GM23338 (cell line): ENCODE measurements at regions not wholly inside any gene's neighbourhood (a gene's known extent, or its start where the extent isn't known, plus 50 kb on each side); places are given as distances from the start of the nearest gene placed in this dataset.

Experiments used
- EZH2 ChIP-seq: fragments of 200-600 bp; sonication (generic); IDR thresholded peaks from one replicate; pipeline ENCODE4 v1.8.0; 2017; ENCODE audit warnings: antibody characterized with exemption, mild to moderate bottlenecking, low read depth; ENCODE audit not compliant: unreplicated experiment
- EZH2phosphoT487 ChIP-seq: fragments of 200-600 bp; sonication (generic); IDR thresholded peaks from one replicate; pipeline ENCODE4 v1.8.1; 2018; ENCODE audit warnings: antibody characterized with exemption; ENCODE audit not compliant: unreplicated experiment
- POLR2AphosphoS5 ChIP-seq: IDR thresholded peaks from 2 replicates; pipeline ENCODE4 v1.6.1; 2016; ENCODE audit warnings: antibody characterized with exemption, low read depth
- STAT1 ChIP-seq: IDR thresholded peaks from one replicate; pipeline ENCODE4 v1.6.1; 2016; ENCODE audit warnings: antibody characterized with exemption; ENCODE audit not compliant: unreplicated experiment
- TF ChIP-seq, protein P1 (sequence below), 2 experiments: fragments of 200-600 bp in 1 of 2; sonication (generic) in 1 of 2; conservative IDR thresholded peaks; 2 replicates each; pipeline versions ENCODE4 v1.5.1 to v1.6.1; 2016 to 2017; ENCODE audit warnings: antibody characterized with exemption in 2 of 2, low read depth in 2 of 2, mild to moderate bottlenecking in 2 of 2, moderate library complexity in 1 of 2
- TF ChIP-seq, protein P2 (sequence below): IDR thresholded peaks from one replicate; pipeline ENCODE4 v1.6.1; 2018; ENCODE audit warnings: antibody characterized with exemption; ENCODE audit not compliant: unreplicated experiment

DNA sequence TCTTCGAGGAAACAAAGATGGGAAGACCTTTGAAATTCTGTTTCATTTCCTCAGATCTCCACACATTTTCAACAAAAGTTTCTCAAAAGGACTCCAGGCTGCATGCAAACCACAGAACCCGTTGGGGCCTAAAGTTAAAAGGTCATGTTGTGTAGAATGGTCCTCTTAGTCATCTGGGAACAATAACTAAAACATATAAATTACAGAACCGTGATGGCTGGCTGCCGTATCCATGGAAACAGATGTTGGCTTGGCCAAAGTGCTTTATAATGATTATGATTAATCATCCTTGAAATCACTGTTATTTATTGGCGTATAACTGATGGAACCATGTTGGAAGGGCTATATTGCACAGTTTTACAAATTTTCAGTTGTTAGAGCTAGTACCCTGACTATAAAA lies 182.8 kb upstream of the CRIM1 start:
- TF ChIP-seq, protein P1, sequence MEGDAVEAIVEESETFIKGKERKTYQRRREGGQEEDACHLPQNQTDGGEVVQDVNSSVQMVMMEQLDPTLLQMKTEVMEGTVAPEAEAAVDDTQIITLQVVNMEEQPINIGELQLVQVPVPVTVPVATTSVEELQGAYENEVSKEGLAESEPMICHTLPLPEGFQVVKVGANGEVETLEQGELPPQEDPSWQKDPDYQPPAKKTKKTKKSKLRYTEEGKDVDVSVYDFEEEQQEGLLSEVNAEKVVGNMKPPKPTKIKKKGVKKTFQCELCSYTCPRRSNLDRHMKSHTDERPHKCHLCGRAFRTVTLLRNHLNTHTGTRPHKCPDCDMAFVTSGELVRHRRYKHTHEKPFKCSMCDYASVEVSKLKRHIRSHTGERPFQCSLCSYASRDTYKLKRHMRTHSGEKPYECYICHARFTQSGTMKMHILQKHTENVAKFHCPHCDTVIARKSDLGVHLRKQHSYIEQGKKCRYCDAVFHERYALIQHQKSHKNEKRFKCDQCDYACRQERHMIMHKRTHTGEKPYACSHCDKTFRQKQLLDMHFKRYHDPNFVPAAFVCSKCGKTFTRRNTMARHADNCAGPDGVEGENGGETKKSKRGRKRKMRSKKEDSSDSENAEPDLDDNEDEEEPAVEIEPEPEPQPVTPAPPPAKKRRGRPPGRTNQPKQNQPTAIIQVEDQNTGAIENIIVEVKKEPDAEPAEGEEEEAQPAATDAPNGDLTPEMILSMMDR (conservative IDR thresholded peaks at IDR 0.05; ENCODE audit: low read depth in 2 of 2) = no peak
- TF ChIP-seq EZH2 (no peak), EZH2phosphoT487 (no peak), POLR2AphosphoS5 (no peak), STAT1 (no peak)
- TF ChIP-seq, protein P2, sequence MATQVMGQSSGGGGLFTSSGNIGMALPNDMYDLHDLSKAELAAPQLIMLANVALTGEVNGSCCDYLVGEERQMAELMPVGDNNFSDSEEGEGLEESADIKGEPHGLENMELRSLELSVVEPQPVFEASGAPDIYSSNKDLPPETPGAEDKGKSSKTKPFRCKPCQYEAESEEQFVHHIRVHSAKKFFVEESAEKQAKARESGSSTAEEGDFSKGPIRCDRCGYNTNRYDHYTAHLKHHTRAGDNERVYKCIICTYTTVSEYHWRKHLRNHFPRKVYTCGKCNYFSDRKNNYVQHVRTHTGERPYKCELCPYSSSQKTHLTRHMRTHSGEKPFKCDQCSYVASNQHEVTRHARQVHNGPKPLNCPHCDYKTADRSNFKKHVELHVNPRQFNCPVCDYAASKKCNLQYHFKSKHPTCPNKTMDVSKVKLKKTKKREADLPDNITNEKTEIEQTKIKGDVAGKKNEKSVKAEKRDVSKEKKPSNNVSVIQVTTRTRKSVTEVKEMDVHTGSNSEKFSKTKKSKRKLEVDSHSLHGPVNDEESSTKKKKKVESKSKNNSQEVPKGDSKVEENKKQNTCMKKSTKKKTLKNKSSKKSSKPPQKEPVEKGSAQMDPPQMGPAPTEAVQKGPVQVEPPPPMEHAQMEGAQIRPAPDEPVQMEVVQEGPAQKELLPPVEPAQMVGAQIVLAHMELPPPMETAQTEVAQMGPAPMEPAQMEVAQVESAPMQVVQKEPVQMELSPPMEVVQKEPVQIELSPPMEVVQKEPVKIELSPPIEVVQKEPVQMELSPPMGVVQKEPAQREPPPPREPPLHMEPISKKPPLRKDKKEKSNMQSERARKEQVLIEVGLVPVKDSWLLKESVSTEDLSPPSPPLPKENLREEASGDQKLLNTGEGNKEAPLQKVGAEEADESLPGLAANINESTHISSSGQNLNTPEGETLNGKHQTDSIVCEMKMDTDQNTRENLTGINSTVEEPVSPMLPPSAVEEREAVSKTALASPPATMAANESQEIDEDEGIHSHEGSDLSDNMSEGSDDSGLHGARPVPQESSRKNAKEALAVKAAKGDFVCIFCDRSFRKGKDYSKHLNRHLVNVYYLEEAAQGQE = no peak
